WTC11 (cell line): ENCODE measurements at regions not wholly inside any gene's neighbourhood (a gene's known extent, or its start where the extent isn't known, plus 50 kb on each side); places are given as distances from the start of the nearest gene placed in this dataset.

Source experiments
- ATAC-seq: fragments of 200-7000 bp; cut with Tn5 transposase; 2 replicates; pipeline ENCODE4 v1.10.0; 2021; ENCODE audit warnings: mild to moderate bottlenecking, moderate library complexity
- CTCF ChIA-PET: fragments of 300-600 bp; sonication (Branson Sonifier 250); formaldehyde crosslinking; loops from one replicate; lab custom pipeline; 2021; ENCODE audit warnings: antibody characterized with exemption; lab: Charles Lee
- POLR2A ChIA-PET: fragments of 350-600 bp; sonication (Branson Sonifier 250); formaldehyde crosslinking; loops from one replicate; lab custom pipeline; 2021; ENCODE audit warnings: antibody characterized with exemption; lab: Charles Lee
- DNase-seq: peaks from one replicate; pipeline ENCODE4 v3.0.0; 2021; ENCODE audit warnings: low spot score
- H3K27ac Mint-ChIP-seq: 2 replicates; pipeline ENCODE4 v1.8.0; 2021; ENCODE audit warnings: mixed read lengths
- H3K27me3 Mint-ChIP-seq: 2 replicates; pipeline ENCODE4 v1.8.0; 2021; ENCODE audit warnings: low read depth, mild to moderate bottlenecking, moderate library complexity, mixed read lengths
- H3K36me3 Mint-ChIP-seq: 2 replicates; pipeline ENCODE4 v1.8.0; 2021; ENCODE audit warnings: mixed read lengths
- H3K4me1 Mint-ChIP-seq: 2 replicates; pipeline ENCODE4 v1.8.0; 2022; ENCODE audit warnings: mixed read lengths
- H3K4me3 Mint-ChIP-seq: 2 replicates; pipeline ENCODE4 v1.8.0; 2021; ENCODE audit warnings: mild to moderate bottlenecking, moderate library complexity, mixed read lengths
- H3K9me3 Mint-ChIP-seq: 2 replicates; pipeline ENCODE4 v1.8.0; 2021; ENCODE audit warnings: mixed read lengths
- CREB1 ChIP-seq: sonication (generic); formaldehyde crosslinking; IDR thresholded peaks from 2 replicates; pipeline ENCODE4 v1.8.0; 2023; ENCODE audit warnings: mild to moderate bottlenecking, missing genetic modification reagents
- ESRRA ChIP-seq: sonication (generic); formaldehyde crosslinking; IDR thresholded peaks from 2 replicates; pipeline ENCODE4 v1.8.1; 2022; ENCODE audit warnings: mild to moderate bottlenecking, missing genetic modification reagents, borderline replicate concordance
- FOXK1 ChIP-seq: sonication (generic); formaldehyde crosslinking; IDR thresholded peaks from 2 replicates; pipeline ENCODE4 v1.8.0; 2022; ENCODE audit warnings: mild to moderate bottlenecking, moderate library complexity, missing genetic modification reagents
- GTF2I ChIP-seq: fragments of 250-450 bp; sonication (Bioruptor Pico); conservative IDR thresholded peaks from 2 replicates; pipeline ENCODE4 v1.4.0; 2021; ENCODE audit warnings: mild to moderate bottlenecking
- IRF2 ChIP-seq: sonication (generic); formaldehyde crosslinking; IDR thresholded peaks from 2 replicates; pipeline ENCODE4 v1.8.0; 2022; ENCODE audit warnings: low read depth, missing genetic modification reagents, borderline replicate concordance
- MXD4 ChIP-seq: fragments of 250-450 bp; sonication (Bioruptor Pico); IDR thresholded peaks from 2 replicates; pipeline ENCODE4 v1.8.0; 2021; ENCODE audit warnings: mild to moderate bottlenecking, moderate library complexity, borderline replicate concordance
- NR1H2 ChIP-seq: sonication (generic); formaldehyde crosslinking; IDR thresholded peaks from 2 replicates; pipeline ENCODE4 v1.9.0; 2021; ENCODE audit warnings: mild to moderate bottlenecking, moderate library complexity, missing genetic modification reagents
- PRRX2 ChIP-seq: fragments of 250-450 bp; sonication (Bioruptor Pico); IDR thresholded peaks from 2 replicates; pipeline ENCODE4 v1.8.0; 2021; ENCODE audit warnings: mild to moderate bottlenecking
- SMAD3 ChIP-seq: sonication (generic); formaldehyde crosslinking; IDR thresholded peaks from 2 replicates; pipeline ENCODE4 v1.8.0; 2022; ENCODE audit warnings: missing genetic modification reagents, mild to moderate bottlenecking, borderline replicate concordance
- SMAD4 ChIP-seq: sonication (generic); formaldehyde crosslinking; IDR thresholded peaks from 2 replicates; pipeline ENCODE4 v1.8.0; 2022; ENCODE audit warnings: mild to moderate bottlenecking, missing genetic modification reagents
- SP1 ChIP-seq: sonication (generic); formaldehyde crosslinking; conservative IDR thresholded peaks from 2 replicates; pipeline ENCODE4 v1.8.1; 2022; ENCODE audit warnings: missing genetic modification reagents
- TEAD4 ChIP-seq: sonication (generic); formaldehyde crosslinking; IDR thresholded peaks from 2 replicates; pipeline ENCODE4 v1.8.0; 2022; ENCODE audit warnings: mild to moderate bottlenecking, missing genetic modification reagents
- TF ChIP-seq, protein P1 (sequence below): sonication (generic); formaldehyde crosslinking; IDR thresholded peaks from 2 replicates; pipeline ENCODE4 v1.8.0; 2022; ENCODE audit warnings: mild to moderate bottlenecking, missing genetic modification reagents
- TF ChIP-seq, protein P2 (sequence below): fragments of 250-450 bp; sonication (Bioruptor Pico); IDR thresholded peaks from 2 replicates; pipeline ENCODE4 v1.9.0; 2021; ENCODE audit warnings: moderate library complexity, mild to moderate bottlenecking, inconsistent platforms, borderline replicate concordance
- TF ChIP-seq, protein P3 (sequence below): sonication (generic); formaldehyde crosslinking; IDR thresholded peaks from 2 replicates; pipeline ENCODE4 v1.8.1; 2022; ENCODE audit warnings: missing genetic modification reagents, borderline replicate concordance
- TF ChIP-seq, protein P4 (sequence below): sonication (generic); formaldehyde crosslinking; IDR thresholded peaks from 2 replicates; pipeline ENCODE4 v1.8.0; 2023; ENCODE audit warnings: missing genetic modification reagents

DNA sequence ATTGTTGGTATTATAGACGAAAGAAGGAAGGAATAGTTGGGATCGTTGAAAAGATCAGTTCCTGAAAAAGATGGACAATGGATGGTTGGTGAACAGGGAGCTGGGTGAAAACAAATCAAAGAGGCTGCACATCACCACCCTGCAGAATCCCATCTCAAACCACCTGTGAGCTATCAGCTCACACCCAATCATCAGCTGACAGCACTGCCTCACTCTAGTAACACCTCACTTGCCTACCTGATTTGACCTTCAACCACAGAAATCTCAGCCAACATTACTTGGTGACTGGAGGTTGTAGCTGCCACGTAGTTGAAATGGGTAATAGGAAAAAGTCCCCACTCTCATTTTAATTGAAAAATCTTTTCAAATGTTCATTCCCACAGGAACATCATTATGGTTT lies 101.8 kb upstream of the DST start:
- Mint-ChIP-seq H3K4me1 (peaks cover 70% of the 10 kb centered on the region), H3K27ac (peak overlapping the region; percentile 52)

DNA sequence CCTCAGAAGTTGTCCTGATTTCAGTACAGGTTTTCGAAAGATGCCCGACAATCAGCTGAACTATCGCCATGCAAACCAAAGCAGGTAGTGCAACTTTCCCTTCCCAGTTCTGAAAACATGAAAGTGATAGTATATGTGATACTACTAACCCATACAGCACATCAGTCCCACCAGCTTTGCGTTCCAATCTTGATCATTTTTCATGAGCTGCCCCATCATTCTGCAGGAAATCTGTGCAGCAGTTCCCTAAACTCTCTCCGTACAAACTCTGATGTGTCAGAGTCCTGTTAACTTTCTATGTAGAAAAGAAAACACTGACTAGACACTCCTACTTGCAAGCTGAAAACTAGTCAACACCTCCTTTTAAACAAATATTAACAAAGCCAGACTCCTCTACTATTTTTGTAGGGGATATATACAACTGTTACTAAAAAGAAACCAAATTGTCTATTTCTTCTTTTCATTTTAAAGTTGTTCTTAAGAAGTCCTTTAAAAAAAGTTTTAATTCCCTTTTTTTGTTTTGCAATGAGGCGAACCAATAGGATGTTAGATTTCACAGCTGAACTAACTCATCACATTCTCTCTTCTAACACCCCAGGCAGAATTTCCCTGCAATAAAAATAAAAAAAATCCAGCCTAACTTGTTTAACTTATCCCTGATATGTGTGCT lies 99.6 kb upstream of the DST start:
- no peak for DNase-seq
- Mint-ChIP-seq H3K36me3 (no peaks in the 10 kb centered on the region), H3K4me1 (peaks cover 60% of the 10 kb centered on the region), H3K4me3 (peak overlapping the region; percentile 2; the same call in 1 of the 2 replicates), H3K27ac (peak overlapping the region; percentile 80), H3K9me3 (no peaks in the 10 kb centered on the region; the same call in 1 of the 2 replicates), H3K27me3 (no peaks in the 10 kb centered on the region)
- no peak for ATAC-seq
- ChIA-PET CTCF (interaction anchor here (0.6 to 1.0 kb wide), 2 partner anchors 149 to 161 kb away, joined by 3 read pairs; no protein-coding TSS in a partner anchor), POLR2A (no interaction called here)
- TF ChIP-seq, protein P1, sequence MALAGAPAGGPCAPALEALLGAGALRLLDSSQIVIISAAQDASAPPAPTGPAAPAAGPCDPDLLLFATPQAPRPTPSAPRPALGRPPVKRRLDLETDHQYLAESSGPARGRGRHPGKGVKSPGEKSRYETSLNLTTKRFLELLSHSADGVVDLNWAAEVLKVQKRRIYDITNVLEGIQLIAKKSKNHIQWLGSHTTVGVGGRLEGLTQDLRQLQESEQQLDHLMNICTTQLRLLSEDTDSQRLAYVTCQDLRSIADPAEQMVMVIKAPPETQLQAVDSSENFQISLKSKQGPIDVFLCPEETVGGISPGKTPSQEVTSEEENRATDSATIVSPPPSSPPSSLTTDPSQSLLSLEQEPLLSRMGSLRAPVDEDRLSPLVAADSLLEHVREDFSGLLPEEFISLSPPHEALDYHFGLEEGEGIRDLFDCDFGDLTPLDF, result no peak
- TF ChIP-seq FOXK1 (CRISPR knock-in tag), result no peak
- no peak for TF ChIP-seq GTF2I (CRISPR knock-in tag)

More for the DNA sequence above, 101.8 kb upstream of the DST start:
- no peak overlapping the region for H3K4me3 Mint-ChIP-seq
- H3K9me3 Mint-ChIP-seq, result no peaks in the 10 kb centered on the region
- ATAC-seq, result no peak; the same call in 1 of the 2 replicates
- DNase-seq, result no peak
- CTCF ChIA-PET, result interaction anchor here (1.1 to 1.9 kb wide), 8 partner anchors 13 to 107 kb away, joined by 3 to 11 read pairs (median 4); no protein-coding TSS in a partner anchor
- POLR2A ChIA-PET, result no interaction called here
- TF ChIP-seq PRRX2 (no peak), IRF2 (no peak), CREB1 (CRISPR knock-in tag) (no peak), ESRRA (CRISPR knock-in tag) (no peak), NR1H2 (CRISPR knock-in tag) (no peak), SMAD3 (CRISPR knock-in tag) (no peak)
- TF ChIP-seq, protein P2, sequence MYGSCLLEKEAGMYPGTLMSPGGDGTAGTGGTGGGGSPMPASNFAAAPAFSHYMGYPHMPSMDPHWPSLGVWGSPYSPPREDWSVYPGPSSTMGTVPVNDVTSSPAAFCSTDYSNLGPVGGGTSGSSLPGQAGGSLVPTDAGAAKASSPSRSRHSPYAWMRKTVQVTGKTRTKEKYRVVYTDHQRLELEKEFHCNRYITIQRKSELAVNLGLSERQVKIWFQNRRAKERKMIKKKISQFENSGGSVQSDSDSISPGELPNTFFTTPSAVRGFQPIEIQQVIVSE, result no peak
- H3K36me3 Mint-ChIP-seq, result no peaks in the 10 kb centered on the region
- H3K27me3 Mint-ChIP-seq, result no peaks in the 10 kb centered on the region

DNA sequence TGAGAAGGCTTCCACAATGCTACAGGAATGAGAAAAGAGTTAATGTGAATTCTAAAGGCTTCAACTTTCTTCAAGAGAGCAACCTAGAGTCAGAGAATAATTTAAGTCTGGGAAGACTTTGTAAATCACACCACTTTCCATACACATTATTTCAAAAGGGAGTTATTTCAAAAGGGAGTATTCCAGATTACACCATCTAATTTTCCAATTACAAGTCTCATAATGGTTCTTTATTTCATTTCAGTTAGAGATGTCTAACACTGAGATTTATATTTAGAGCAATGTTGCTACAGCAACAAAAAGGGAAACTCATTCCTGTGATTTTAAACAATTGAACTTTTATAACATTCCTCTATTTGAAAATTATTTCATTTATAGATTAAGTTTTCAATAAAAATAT lies 98.8 kb upstream of the DST start:
- CTCF ChIA-PET, result no interaction called here
- POLR2A ChIA-PET, result no interaction called here
- Mint-ChIP-seq H3K4me3 (no peak overlapping the region), H3K4me1 (peaks cover 52% of the 10 kb centered on the region), H3K9me3 (no peaks in the 10 kb centered on the region; the same call in 1 of the 2 replicates), H3K27ac (peak overlapping the region; percentile 67), H3K36me3 (no peaks in the 10 kb centered on the region), H3K27me3 (no peaks in the 10 kb centered on the region)
- ATAC-seq, result no peak
- TF ChIP-seq SMAD3 (CRISPR knock-in tag), result no peak
- TF ChIP-seq MXD4, result no peak
- TF ChIP-seq, protein P3, sequence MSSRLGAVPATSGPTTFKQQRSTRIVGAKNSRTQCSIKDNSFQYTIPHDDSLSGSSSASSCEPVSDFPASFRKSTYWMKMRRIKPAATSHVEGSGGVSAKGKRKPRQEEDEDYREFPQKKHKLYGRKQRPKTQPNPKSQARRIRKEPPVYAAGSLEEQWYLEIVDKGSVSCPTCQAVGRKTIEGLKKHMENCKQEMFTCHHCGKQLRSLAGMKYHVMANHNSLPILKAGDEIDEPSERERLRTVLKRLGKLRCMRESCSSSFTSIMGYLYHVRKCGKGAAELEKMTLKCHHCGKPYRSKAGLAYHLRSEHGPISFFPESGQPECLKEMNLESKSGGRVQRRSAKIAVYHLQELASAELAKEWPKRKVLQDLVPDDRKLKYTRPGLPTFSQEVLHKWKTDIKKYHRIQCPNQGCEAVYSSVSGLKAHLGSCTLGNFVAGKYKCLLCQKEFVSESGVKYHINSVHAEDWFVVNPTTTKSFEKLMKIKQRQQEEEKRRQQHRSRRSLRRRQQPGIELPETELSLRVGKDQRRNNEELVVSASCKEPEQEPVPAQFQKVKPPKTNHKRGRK (CRISPR knock-in tag), result no peak
- TF ChIP-seq CREB1 (CRISPR knock-in tag), result no peak
- TF ChIP-seq, protein P4, sequence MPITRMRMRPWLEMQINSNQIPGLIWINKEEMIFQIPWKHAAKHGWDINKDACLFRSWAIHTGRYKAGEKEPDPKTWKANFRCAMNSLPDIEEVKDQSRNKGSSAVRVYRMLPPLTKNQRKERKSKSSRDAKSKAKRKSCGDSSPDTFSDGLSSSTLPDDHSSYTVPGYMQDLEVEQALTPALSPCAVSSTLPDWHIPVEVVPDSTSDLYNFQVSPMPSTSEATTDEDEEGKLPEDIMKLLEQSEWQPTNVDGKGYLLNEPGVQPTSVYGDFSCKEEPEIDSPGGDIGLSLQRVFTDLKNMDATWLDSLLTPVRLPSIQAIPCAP (CRISPR knock-in tag), result no peak
- TF ChIP-seq TEAD4, result no peak
- TF ChIP-seq SMAD4 (CRISPR knock-in tag), result no peak
- TF ChIP-seq SP1, result no peak
- no peak for DNase-seq
